Midbrain (tissue), 1 donor: ENCODE measurements at regions not wholly inside any gene's neighbourhood (a gene's known extent, or its start where the extent isn't known, plus 50 kb on each side); places are given as distances from the start of the nearest gene placed in this dataset.
"Not testable (repeated sequence)": the region's sequence is repeated elsewhere in the genome, so short reads cannot be mapped to it uniquely, and the experiment has no call there.

Source experiments
- DNase-seq: peaks from one replicate; lab custom pipeline; 2025; lab: John Stamatoyannopoulos, UW

- no peak for DNase-seq
Measured at GRCh38 chr4:101670370-101670769, 120.2 kb upstream of the BANK1 start.

DNA sequence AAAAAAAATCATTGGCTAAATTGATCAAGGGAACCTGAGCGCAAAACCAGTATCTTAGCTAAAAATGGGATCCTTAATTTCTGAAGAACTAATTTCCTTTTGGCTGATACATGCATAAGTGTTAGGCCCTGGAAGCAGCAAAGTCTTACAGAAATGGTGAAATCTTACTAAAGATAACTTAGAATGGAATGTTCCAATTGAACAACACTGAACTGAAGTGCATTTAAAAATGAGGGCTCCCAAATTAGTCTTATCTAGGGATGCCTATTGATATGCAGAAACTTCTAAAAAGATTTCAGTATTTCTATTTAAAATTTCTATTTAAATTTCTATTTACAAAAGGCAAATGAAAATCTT is 120.7 kb upstream of the BANK1 start:
- no peak for DNase-seq

DNA sequence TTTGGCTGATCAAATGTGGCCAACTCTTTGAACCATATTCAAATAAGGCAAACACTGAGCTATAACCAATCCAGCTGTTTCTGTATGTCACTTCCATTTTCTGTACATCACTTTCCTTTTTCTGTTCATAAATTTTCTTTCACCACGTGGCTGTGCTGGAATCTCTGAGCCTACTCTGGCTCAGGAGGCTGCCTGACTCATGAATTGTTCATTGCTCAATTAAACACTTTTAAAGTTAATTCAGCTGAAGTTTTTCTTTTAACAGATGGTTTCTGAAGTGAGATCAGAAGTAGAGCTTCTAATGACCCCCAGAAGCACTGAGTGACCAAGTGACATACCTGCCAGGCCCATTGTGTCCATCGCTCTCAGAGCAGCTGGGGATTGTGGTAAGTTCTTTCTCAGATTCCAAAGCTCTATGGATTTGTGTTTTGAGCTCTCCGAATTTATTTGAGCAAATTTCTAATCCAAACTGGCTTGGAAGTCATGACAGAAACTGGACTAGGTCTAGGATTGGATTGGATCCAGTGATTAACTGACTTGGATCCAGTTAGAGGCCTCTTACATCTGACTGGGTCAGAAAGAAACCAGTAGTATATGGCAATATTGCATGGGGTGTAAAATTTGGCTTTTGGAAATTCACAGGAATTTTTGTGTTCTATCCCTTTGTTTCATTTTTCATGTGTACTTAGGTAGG is 121.2 kb upstream of the BANK1 start:
- no peak for DNase-seq

DNA sequence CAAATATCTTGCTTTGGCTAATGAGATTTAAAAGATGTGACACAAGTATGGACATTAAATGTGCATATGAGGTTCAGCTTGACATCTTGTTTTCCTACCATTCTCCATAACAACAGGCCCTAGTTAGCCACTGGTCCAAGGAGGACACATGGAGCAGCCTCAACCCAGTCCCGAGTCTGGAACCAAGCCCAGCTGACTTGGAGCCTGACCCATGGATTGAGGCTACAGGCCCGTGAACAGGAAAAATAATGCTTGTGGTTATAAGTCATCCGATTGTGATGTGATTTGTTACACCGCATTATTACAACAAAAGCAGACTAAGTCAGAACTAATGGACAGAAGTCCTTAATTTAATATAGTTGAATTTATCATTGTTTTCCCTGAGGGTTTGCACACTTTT is 123.2 kb upstream of the BANK1 start:
- no peak for DNase-seq

DNA sequence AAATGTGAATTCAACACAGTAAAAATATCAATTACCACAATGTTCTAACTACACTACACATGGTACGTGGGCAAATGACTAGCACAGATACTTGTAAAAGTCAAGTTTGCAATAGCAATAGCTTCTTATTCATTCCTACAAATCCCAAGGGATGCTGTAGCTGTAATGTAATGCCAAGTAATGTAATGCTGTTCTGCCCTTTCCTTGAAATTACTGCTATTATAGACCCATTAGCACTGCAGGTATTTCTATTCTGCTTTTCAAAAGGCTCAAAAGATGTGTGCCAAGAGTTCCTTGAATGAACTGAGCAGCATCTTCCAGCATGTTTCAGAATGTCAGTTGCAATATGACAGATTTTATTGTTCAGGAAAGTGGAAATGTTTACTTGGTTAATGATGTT is 129.9 kb upstream of the BANK1 start:
- no peak for DNase-seq

GRCh38 chr4:101655857-101656256 is 134.7 kb upstream of the BANK1 start:
- DNase-seq, result no peak

- no peak for DNase-seq
Measured at GRCh38 chr4:101655005-101655404, 135.5 kb upstream of the BANK1 start.

DNA sequence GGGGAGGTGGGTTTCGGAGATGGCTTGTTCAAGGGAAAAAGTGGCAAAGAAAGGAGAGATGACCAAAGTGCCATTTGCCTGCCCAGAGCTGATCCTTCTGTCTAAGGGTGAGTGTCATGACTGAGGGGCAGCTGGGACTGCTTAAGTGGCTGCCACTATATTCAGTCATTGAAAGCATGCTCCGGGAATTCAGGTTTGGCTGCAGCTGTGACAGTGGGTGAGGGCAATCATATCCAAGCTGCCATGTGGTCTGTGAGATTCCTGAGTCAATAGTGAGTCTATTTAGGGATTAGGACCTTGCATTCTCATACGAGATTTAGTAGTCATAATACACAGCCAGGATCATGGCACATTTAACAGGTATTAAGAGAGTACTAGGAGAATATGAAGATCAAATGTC is 138.8 kb upstream of the BANK1 start:
- DNase-seq, result no peak

DNA sequence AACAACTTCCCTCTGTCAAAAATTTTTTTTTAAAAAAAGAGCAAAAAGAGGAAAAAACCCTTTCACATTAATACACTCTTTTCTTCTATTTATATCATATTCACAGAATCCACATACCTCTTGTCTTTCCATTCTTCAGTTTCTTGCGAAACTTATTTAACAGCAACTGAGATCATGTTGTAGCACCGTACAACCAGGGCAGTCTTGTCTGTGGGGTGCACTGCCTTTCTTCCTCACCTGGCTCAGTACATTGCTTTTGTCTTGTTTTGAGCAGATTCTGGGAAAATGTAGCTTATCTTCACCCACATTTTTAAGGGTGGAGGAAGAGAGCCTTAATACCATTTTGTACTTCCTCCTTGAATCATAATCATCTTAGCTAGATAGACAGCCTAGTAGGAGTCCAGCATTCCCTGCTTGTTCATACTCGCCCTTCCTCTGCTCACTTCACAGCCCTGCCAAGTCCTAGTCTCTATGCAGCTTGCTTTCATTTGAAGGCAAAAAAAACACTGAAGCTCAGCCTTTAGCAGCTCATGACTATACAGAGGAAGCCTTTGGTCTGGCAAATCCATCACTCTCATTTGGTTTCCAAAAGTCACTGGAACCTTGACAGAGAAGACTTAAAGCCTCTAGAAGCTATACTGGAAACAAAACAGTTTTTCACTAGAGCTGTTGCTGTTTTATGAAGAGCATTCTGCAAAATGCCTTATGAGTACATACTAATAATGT is 140.6 kb upstream of the BANK1 start:
- no peak for DNase-seq

GRCh38 chr4:101647710-101648034 is 142.9 kb upstream of the BANK1 start:
- no peak for DNase-seq

- DNase-seq, result no peak
Measured at GRCh38 chr4:101644516-101644915, 146.0 kb upstream of the BANK1 start.

GRCh38 chr4:101643186-101643837 is 147.2 kb upstream of the BANK1 start:
- no peak for DNase-seq

- not testable (repeated sequence) for DNase-seq
Measured at GRCh38 chr4:101632766-101633165, 157.8 kb upstream of the BANK1 start.

DNA sequence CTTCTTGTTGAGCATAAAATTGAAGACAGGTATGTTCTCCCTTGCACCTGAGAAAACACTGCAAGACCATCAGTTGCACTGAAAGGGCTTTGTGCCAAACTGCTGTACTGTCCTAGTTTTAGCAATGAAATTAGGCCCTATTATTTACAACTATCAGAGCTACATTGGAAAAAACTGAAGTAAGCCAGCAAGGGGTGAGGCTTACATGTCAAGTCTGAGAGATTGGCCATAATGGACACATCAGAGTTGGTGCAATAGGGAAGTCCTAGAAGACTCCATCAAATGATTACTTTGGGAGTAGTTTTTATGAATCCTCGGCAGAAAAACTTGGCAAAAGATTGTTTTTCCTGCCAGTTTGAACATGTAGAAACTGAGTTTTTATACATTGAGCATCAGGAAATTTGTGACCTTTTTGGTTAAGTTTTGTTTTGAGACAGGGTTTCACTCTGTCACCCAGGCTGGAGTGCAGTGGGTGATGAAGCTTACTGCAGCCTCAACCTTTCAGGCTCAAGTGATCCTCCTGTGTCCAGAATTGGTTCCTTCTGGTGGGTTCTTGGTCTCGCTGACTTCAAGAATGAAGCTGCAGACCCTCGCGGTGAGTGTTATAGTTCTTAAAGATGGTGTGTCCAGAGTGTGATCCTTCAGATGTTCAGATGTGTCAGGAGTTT is 160.1 kb upstream of the BANK1 start:
- DNase-seq, result no peak

DNA sequence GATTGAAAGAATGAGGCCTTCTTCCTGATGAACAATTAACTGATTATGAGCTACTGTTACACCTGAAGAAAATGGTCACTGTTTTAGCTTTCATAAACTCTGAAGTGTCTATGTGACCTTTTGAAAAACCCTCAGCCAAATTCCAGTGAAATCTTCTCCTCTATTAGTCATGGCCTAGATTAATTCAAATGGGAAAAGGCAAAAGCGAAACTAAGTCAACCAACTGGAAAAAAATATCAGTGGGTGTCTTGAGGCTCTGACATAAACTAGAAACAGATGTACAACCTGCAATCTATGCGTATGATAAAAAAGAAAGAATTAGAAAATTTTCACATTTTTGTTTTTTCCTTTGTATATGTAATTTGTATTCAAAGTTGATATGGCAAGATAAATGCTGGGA is 169.4 kb upstream of the BANK1 start:
- no peak for DNase-seq

GRCh38 chr4:101615652-101616051 is 174.9 kb upstream of the BANK1 start:
- no peak for DNase-seq

DNA sequence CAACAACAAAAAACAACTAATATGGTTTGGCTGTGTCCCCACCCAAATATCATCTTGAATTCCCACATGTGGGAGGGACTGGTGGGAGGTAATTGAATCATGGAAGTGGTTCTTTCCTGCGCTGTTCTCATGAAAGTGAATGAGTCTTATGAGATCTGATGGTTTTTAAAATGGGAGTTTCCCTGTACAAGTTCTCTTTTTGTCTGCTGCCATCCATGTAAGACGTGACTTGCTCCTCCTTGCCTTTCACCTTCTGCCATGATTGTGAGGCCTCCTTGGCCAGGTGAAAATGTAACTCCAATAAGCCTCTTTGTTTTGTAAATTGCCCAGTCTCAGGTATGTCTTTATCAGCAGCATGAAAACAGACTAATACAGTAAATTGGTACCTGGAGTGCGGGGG is 183.5 kb upstream of the BANK1 start:
- not testable (repeated sequence) for DNase-seq

GRCh38 chr4:101604976-101605375 is 185.6 kb upstream of the BANK1 start:
- DNase-seq, result no peak

- DNase-seq, result no peak
Measured at GRCh38 chr4:101600287-101600686, 190.2 kb upstream of the BANK1 start.

- DNase-seq, result no peak
Measured at GRCh38 chr4:101599620-101600019, 190.9 kb upstream of the BANK1 start.

GRCh38 chr4:101596781-101597552 is 193.6 kb upstream of the BANK1 start:
- no peak for DNase-seq

- DNase-seq, result no peak
Measured at GRCh38 chr4:101594588-101594987, 195.9 kb upstream of the BANK1 start.
